Neural cell (in vitro differentiated cells): ENCODE measurements at regions not wholly inside any gene's neighbourhood (a gene's known extent, or its start where the extent isn't known, plus 50 kb on each side); places are given as distances from the start of the nearest gene placed in this dataset.

ENCODE experiments used
- EZH2 ChIP-seq: fragments of 200-600, 300-800 bp; shearing (Covaris generic), sonication (generic); IDR thresholded peaks from 2 replicates; pipeline ENCODE4 v1.6.1; 2014; ENCODE audit warnings: antibody characterized with exemption, low read length, borderline replicate concordance, mild to moderate bottlenecking; ENCODE audit not compliant: insufficient read depth, poor library complexity, severe bottlenecking
- POLR2AphosphoS5 ChIP-seq: IDR thresholded peaks from 2 replicates; pipeline ENCODE4 v1.6.1; 2012
- TF ChIP-seq, protein P1 (sequence below): fragments of 450-650 bp; IDR thresholded peaks from 2 replicates; pipeline ENCODE4 v1.5.1; 2014; ENCODE audit warnings: antibody characterized with exemption, mild to moderate bottlenecking, moderate library complexity; ENCODE audit not compliant: poor library complexity, severe bottlenecking

DNA sequence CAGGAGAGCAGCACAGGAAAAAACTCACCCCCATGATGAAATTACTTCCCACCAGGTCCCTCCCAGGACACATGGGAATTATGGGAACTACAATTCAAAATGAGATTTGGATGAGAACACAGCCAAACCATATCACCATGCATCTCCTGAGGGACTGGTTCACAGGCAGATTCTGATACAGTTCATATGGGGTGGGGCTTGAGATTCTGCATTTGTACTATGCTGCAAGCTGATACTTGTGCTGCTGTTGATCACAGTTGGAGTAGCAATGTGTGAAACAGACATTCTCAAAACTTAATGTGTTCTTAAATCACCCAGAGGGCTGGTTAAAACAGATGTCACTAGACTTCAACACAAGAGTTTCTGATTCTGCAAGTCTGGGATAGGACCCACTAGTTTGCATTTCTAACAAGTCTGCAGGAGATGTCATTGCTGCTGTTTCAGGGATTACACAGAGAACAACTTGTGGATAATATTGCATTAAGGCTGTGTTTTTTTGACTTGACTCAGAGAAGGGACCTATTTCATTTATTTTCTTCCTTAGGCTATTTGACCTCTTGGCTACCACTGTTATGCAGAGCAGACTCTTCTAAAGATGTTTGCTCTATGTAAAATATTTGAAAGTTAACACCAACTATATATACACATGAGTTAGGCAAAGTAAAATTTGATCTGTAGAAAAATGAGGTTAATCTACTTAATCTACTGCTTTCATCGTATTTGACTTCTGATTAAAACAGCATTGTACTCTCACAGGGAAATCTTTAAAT lies 194.2 kb upstream of the CNTN3 start:
- TF ChIP-seq, protein P1, sequence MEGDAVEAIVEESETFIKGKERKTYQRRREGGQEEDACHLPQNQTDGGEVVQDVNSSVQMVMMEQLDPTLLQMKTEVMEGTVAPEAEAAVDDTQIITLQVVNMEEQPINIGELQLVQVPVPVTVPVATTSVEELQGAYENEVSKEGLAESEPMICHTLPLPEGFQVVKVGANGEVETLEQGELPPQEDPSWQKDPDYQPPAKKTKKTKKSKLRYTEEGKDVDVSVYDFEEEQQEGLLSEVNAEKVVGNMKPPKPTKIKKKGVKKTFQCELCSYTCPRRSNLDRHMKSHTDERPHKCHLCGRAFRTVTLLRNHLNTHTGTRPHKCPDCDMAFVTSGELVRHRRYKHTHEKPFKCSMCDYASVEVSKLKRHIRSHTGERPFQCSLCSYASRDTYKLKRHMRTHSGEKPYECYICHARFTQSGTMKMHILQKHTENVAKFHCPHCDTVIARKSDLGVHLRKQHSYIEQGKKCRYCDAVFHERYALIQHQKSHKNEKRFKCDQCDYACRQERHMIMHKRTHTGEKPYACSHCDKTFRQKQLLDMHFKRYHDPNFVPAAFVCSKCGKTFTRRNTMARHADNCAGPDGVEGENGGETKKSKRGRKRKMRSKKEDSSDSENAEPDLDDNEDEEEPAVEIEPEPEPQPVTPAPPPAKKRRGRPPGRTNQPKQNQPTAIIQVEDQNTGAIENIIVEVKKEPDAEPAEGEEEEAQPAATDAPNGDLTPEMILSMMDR = no peak
- no peak for TF ChIP-seq EZH2
- TF ChIP-seq POLR2AphosphoS5 = no peak
